CD4-positive, alpha-beta T cell treated with Interleukin-10 for 1 hour (primary cell): ENCODE measurements at regions not wholly inside any gene's neighbourhood (a gene's known extent, or its start where the extent isn't known, plus 50 kb on each side); places are given as distances from the start of the nearest gene placed in this dataset.

Experiments used
- DNase-seq: peaks from one replicate; pipeline ENCODE4 v3.0.0-alpha.2; 2020

GRCh38 chr15:46567968-46568367 lies 933.1 kb downstream of the SQOR start:
- DNase-seq = no peak

- no peak for DNase-seq
Measured at GRCh38 chr15:46569781-46570180, 935.0 kb downstream of the SQOR start.

- DNase-seq = no peak
Measured at GRCh38 chr15:46576646-46577395, 942.0 kb downstream of the SQOR start.

GRCh38 chr15:46577767-46578166 lies 942.9 kb downstream of the SQOR start:
- no peak for DNase-seq

GRCh38 chr15:46580487-46580886 lies 945.7 kb downstream of the SQOR start:
- DNase-seq = no peak

GRCh38 chr15:46580924-46581323 lies 946.1 kb downstream of the SQOR start:
- DNase-seq = no peak

- DNase-seq = no peak
Measured at GRCh38 chr15:46589088-46589487, 954.3 kb downstream of the SQOR start.

- no peak for DNase-seq
Measured at GRCh38 chr15:46591462-46591861, 956.6 kb downstream of the SQOR start.

GRCh38 chr15:46595016-46595415 lies 960.2 kb downstream of the SQOR start:
- no peak for DNase-seq

GRCh38 chr15:46607077-46607476 lies 972.2 kb downstream of the SQOR start:
- DNase-seq = no peak

GRCh38 chr15:46616033-46616432 lies 981.2 kb downstream of the SQOR start:
- DNase-seq = no peak

GRCh38 chr15:46617507-46617906 lies 982.7 kb downstream of the SQOR start:
- no peak for DNase-seq

- no peak for DNase-seq
Measured at GRCh38 chr15:46618984-46619383, 984.2 kb downstream of the SQOR start.

GRCh38 chr15:46620392-46621013 lies 985.7 kb downstream of the SQOR start:
- DNase-seq = no peak

GRCh38 chr15:46622851-46623250 lies 988.0 kb downstream of the SQOR start:
- DNase-seq = no peak

- DNase-seq = no peak
Measured at GRCh38 chr15:46636206-46636605, 1001.4 kb downstream of the SQOR start.

GRCh38 chr15:46644501-46645481 lies 1010.0 kb downstream of the SQOR start:
- no peak for DNase-seq

GRCh38 chr15:46646490-46646889 lies 1011.7 kb downstream of the SQOR start:
- no peak for DNase-seq

GRCh38 chr15:46647046-46647445 lies 1012.2 kb downstream of the SQOR start:
- no peak for DNase-seq

GRCh38 chr15:46652266-46652665 lies 1017.4 kb downstream of the SQOR start:
- DNase-seq = no peak

- no peak for DNase-seq
Measured at GRCh38 chr15:46654993-46655392, 1020.2 kb downstream of the SQOR start.

GRCh38 chr15:46660096-46660842 lies 1025.4 kb downstream of the SQOR start:
- no peak for DNase-seq

GRCh38 chr15:46670258-46670657 lies 1035.4 kb downstream of the SQOR start:
- DNase-seq = no peak
